ENCODE measurements at regions not wholly inside any gene's neighbourhood (a gene's known extent, or its start where the extent isn't known, plus 50 kb on each side); places are given as distances from the start of the nearest gene placed in this dataset.

- TF ChIP-seq PHF8 (IDR thresholded peaks at IDR 0.05; ENCODE audit: borderline replicate concordance, low read length) (no peak), TCFL5 (CRISPR knock-in tag; conservative IDR thresholded peaks at IDR 0.05) (no peak), RAD21 (CRISPR knock-in tag; conservative IDR thresholded peaks at IDR 0.05 in 1 of 2, IDR thresholded peaks at IDR 0.05 in 1 of 2) (no peak), ZNF146 (CRISPR knock-in tag; IDR thresholded peaks at IDR 0.05; ENCODE audit: unreplicated experiment) (no peak), MEIS2 (IDR thresholded peaks at IDR 0.05; ENCODE audit: partially characterized antibody) (no peak)
Observed at GRCh38 chr2:71892896-71893295, 254.8 kb downstream of the CYP26B1 start.

Data from K562 (cell line).